Esophagus squamous epithelium (tissue), 4 donors: ENCODE measurements at regions not wholly inside any gene's neighbourhood (a gene's known extent, or its start where the extent isn't known, plus 50 kb on each side); places are given as distances from the start of the nearest gene placed in this dataset.

Experiments used
- CTCF ChIP-seq, 6 experiments: fragments of 450-650 bp in 4 of 6; fragments of 200-600 bp in 2 of 6; sonication (generic) in 2 of 6; IDR thresholded peaks; one replicate each; pipeline ENCODE4 v1.5.1; 2016 to 2019; ENCODE audit warnings: antibody characterized with exemption in 6 of 6, mild to moderate bottlenecking in 4 of 6, moderate library complexity in 4 of 6
- POLR2A ChIP-seq, 4 donors: fragments of 450-650 bp; IDR thresholded peaks; one replicate each; pipeline ENCODE4 v1.6.1; 2017; ENCODE audit warnings: antibody characterized with exemption in 4 of 4, mild to moderate bottlenecking in 4 of 4, moderate library complexity in 3 of 4

- no peak for TF ChIP-seq POLR2A (IDR thresholded peaks at IDR 0.05)
- no peak for TF ChIP-seq CTCF (IDR thresholded peaks at IDR 0.05)
Measured at GRCh38 chr3:28130836-28131235, 110.6 kb upstream of the CMC1 start.
